ENCODE measurements at regions not wholly inside any gene's neighbourhood (a gene's known extent, or its start where the extent isn't known, plus 50 kb on each side); places are given as distances from the start of the nearest gene placed in this dataset.

- TF ChIP-seq CTCF (IDR thresholded peaks at IDR 0.05; ENCODE audit: low read length) (no peak), EZH2phosphoT487 (IDR thresholded peaks at IDR 0.05; ENCODE audit: low read length) (no peak), EZH2 (optimal IDR thresholded peaks at IDR 0.05; ENCODE audit: low read depth, low read length) (no peak)
These were observed 88.0 kb upstream of the UST start for GRCh38 chr6:148658681-148659430.

Measured in MM.1S (cell line).